ENCODE measurements at regions not wholly inside any gene's neighbourhood (a gene's known extent, or its start where the extent isn't known, plus 50 kb on each side); places are given as distances from the start of the nearest gene placed in this dataset.

DNA sequence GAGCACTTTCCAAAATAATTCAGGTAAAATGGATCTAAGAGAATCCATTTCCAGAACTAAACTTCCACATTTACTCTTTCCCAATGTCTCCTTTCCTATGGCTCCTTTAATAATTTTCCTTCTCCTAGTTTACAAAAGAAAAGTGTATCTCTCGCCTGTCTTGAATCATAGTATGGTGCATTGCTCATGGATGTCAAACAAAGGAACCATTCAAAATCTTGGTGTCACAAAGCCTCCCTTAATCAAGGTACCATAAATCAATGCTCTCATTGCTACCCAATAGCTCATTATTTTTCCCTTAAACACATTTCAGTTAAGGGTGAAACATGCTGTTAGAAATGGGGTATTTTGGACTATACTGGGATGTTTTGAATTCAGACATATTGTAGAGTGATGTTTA lies 57.6 kb upstream of the KCNMA1 start:
- H3K9me3 ChIP-seq, result no peaks in the 10 kb centered on the region
- H3K36me3 ChIP-seq, result no peaks in the 10 kb centered on the region
- TF ChIP-seq POLR2A (IDR thresholded peaks at IDR 0.05) (no peak), POLR2AphosphoS5 (IDR thresholded peaks at IDR 0.05) (no peak)
- TF ChIP-seq, protein P1, sequence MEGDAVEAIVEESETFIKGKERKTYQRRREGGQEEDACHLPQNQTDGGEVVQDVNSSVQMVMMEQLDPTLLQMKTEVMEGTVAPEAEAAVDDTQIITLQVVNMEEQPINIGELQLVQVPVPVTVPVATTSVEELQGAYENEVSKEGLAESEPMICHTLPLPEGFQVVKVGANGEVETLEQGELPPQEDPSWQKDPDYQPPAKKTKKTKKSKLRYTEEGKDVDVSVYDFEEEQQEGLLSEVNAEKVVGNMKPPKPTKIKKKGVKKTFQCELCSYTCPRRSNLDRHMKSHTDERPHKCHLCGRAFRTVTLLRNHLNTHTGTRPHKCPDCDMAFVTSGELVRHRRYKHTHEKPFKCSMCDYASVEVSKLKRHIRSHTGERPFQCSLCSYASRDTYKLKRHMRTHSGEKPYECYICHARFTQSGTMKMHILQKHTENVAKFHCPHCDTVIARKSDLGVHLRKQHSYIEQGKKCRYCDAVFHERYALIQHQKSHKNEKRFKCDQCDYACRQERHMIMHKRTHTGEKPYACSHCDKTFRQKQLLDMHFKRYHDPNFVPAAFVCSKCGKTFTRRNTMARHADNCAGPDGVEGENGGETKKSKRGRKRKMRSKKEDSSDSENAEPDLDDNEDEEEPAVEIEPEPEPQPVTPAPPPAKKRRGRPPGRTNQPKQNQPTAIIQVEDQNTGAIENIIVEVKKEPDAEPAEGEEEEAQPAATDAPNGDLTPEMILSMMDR (IDR thresholded peaks at IDR 0.05 in 8 of 11, conservative IDR thresholded peaks at IDR 0.05 in 3 of 11), result no peak
- intact Hi-C loops (cut with DNase I; ENCODE audit: low total_unique reads), result no loop called here
- H3K4me1 ChIP-seq, result no peaks in the 10 kb centered on the region
- no peak overlapping the region for H3K27ac ChIP-seq
- peaks cover 0 to 26% (median 0%) of the 10 kb centered on the region in 7 donors for H3K27me3 ChIP-seq (replicated peaks in 1 of 7)
- WGBS, 5 donors, result 78 to 93% (median 84%) methylated on average over 1 of the region's 1 CpG
- DNase-seq, result no peak
- no peak overlapping the region for H3K4me3 ChIP-seq

DNA sequence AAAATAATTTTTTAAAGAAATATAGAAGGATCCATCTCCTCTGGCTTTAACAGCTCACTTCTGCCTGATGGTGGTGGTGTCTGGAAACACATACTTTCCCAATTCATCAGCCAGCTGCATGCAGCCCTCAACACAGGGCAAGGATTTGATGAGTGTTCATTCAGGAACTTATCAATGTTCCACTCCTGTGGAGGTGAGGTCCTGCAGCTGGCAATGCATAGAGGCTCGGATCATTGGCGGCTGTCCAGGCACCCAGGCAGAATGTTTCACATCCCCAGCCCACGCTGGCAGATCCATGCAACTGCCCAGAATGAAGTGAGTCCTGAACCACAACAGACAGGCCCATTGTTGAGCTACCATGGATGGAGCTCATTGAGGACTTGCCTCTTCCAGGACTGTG lies 55.2 kb upstream of the KCNMA1 start:
- no peaks in the 10 kb centered on the region for H3K4me1 ChIP-seq
- WGBS, 5 donors, result 84 to 92% (median 90%) methylated on average over 3 of the region's 3 CpGs
- DNase-seq, result no peak
- no peak overlapping the region for H3K4me3 ChIP-seq
- intact Hi-C loops (cut with DNase I; ENCODE audit: low total_unique reads), result no loop called here
- H3K9me3 ChIP-seq, result no peaks in the 10 kb centered on the region
- peaks cover 0 to 41% (median 0%) of the 10 kb centered on the region in 7 donors for H3K27me3 ChIP-seq (replicated peaks in 1 of 7)
- no peak overlapping the region for H3K27ac ChIP-seq
- TF ChIP-seq POLR2A (IDR thresholded peaks at IDR 0.05) (no peak), POLR2AphosphoS5 (IDR thresholded peaks at IDR 0.05) (no peak)
- TF ChIP-seq, protein P1 (IDR thresholded peaks at IDR 0.05 in 8 of 11, conservative IDR thresholded peaks at IDR 0.05 in 3 of 11), result no peak
- H3K36me3 ChIP-seq, result no peaks in the 10 kb centered on the region

DNA sequence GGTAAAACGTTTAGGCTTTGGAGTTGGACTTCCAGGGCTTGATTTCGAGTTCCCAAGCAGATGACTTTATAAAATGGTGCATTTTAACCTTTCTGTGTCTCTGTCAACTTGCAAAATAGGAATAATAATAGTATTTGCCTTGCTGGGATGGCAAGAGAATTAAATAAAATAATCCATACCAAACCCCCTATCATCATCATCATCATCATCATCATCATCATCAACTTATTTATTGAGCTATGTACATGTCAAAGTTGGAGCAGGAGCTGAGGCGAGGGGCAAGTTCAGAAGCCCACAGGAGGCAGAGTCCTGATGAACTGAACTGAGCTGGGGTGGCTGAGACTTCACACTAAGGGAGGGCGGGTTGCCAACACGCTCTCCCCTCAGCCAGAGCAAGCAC lies 51.7 kb upstream of the KCNMA1 start:
- no peak overlapping the region for H3K27ac ChIP-seq
- DNase-seq, result no peak
- no peaks in the 10 kb centered on the region for H3K4me1 ChIP-seq
- WGBS, 5 donors, result 59 to 73% (median 61%) methylated on average over 5 of the region's 5 CpGs
- H3K4me3 ChIP-seq, result no peak overlapping the region
- no peaks in the 10 kb centered on the region for H3K36me3 ChIP-seq
- TF ChIP-seq POLR2AphosphoS5 (IDR thresholded peaks at IDR 0.05), result no peak
- TF ChIP-seq, protein P1 (IDR thresholded peaks at IDR 0.05 in 8 of 11, conservative IDR thresholded peaks at IDR 0.05 in 3 of 11), result no peak
- no peak for TF ChIP-seq POLR2A (IDR thresholded peaks at IDR 0.05)
- H3K9me3 ChIP-seq, result no peaks in the 10 kb centered on the region
- intact Hi-C loops (cut with DNase I; ENCODE audit: low total_unique reads), result no loop called here
- H3K27me3 ChIP-seq (replicated peaks in 1 of 7), result peaks cover 0 to 46% (median 0%) of the 10 kb centered on the region in 7 donors

DNA sequence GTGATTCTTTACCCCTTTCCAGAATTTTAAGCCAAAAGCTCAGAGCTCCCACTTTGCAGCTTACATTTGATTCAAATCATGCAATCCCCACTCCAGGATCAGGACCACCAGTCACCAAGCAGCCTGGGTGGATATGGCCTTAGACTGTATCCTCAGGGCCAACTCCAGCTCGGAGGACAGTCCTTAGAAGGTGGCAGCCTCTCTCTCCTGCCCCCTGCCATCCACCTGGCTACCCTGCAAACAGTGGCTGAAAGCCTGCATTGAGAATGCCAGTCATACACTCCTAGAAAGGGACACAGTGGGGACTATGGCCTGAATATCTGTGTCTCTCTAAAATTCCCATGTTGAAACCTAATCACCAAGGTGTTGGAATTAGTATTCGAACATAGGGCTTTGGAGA lies 50.0 kb upstream of the KCNMA1 start:
- no peak for DNase-seq
- intact Hi-C loops (cut with DNase I; ENCODE audit: low total_unique reads), result no loop called here
- Histone ChIP-seq H3K36me3 (no peaks in the 10 kb centered on the region), H3K4me3 (no peak overlapping the region), H3K27me3 (replicated peaks in 1 of 7) (peaks cover 0 to 40% (median 0%) of the 10 kb centered on the region in 7 donors), H3K9me3 (no peaks in the 10 kb centered on the region), H3K4me1 (no peaks in the 10 kb centered on the region), H3K27ac (no peak overlapping the region)
- WGBS, 5 donors, result 70 to 89% (median 72%) methylated on average over 2 of the region's 2 CpGs
- TF ChIP-seq POLR2AphosphoS5 (IDR thresholded peaks at IDR 0.05), result no peak
- TF ChIP-seq, protein P1 (IDR thresholded peaks at IDR 0.05 in 8 of 11, conservative IDR thresholded peaks at IDR 0.05 in 3 of 11), result no peak
- TF ChIP-seq POLR2A (IDR thresholded peaks at IDR 0.05), result no peak
